Fibroblast of lung (primary cell): ENCODE measurements at regions not wholly inside any gene's neighbourhood (a gene's known extent, or its start where the extent isn't known, plus 50 kb on each side); places are given as distances from the start of the nearest gene placed in this dataset.

Experiments
- CTCF ChIP-seq, 2 donors: IDR thresholded peaks in 1 of 2; conservative IDR thresholded peaks in 1 of 2; 1 replicate in 1 of 2; 2 replicates in 1 of 2; pipeline ENCODE4 v1.5.1; 2011 to 2012; ENCODE audit warnings: low read length in 2 of 2, control low read depth in 1 of 2, inconsistent platforms in 1 of 2, low read depth in 1 of 2, mild to moderate bottlenecking in 1 of 2
- EZH2 ChIP-seq: IDR thresholded peaks from 2 replicates; pipeline ENCODE4 v1.5.1; 2012; ENCODE audit warnings: low read length, control low read depth, mild to moderate bottlenecking; ENCODE audit errors: missing control alignments

GRCh38 chr1:166237675-166238074, 70.9 kb upstream of the FAM78B start:
- TF ChIP-seq CTCF (conservative IDR thresholded peaks at IDR 0.05 in 1 of 2, IDR thresholded peaks at IDR 0.05 in 1 of 2; ENCODE audit: low read depth in 1 of 2, low read length in 2 of 2), result no peak
- TF ChIP-seq EZH2, result no peak
